MM.1S (cell line): ENCODE measurements at regions not wholly inside any gene's neighbourhood (a gene's known extent, or its start where the extent isn't known, plus 50 kb on each side); places are given as distances from the start of the nearest gene placed in this dataset.

ENCODE experiments used
- EZH2 ChIP-seq: fragments of 300-600 bp; sonication (generic); optimal IDR thresholded peaks from 2 replicates; pipeline ENCODE3; 2017; ENCODE audit warnings: low read depth, mild to moderate bottlenecking, antibody characterized with exemption, low read length, mixed read lengths
- TF ChIP-seq, protein P1 (sequence below): fragments of 300-600 bp; sonication (generic); IDR thresholded peaks from 2 replicates; pipeline ENCODE4 v1.5.1; 2016; ENCODE audit warnings: antibody characterized with exemption, low read length, mixed read lengths

DNA sequence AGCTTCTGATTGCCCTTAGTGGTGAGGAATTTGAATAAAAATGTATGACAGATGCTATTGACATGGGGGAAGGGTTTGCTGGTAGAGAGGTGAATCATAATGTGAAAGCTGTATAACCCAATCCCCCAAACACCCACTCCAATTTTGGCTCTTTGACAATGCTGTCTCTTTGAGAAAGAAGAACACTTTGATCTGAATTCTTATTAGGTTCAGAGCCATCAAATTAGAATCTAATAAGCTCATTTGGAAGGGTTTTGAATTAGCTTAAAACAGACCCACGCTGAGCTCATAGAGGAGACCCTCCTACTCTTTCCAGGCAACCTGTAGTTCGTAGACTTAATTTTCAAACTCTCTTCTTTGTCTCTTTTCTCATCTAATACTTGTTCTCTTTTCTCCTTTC, 416.6 kb upstream of the ARX start:
- TF ChIP-seq, protein P1, sequence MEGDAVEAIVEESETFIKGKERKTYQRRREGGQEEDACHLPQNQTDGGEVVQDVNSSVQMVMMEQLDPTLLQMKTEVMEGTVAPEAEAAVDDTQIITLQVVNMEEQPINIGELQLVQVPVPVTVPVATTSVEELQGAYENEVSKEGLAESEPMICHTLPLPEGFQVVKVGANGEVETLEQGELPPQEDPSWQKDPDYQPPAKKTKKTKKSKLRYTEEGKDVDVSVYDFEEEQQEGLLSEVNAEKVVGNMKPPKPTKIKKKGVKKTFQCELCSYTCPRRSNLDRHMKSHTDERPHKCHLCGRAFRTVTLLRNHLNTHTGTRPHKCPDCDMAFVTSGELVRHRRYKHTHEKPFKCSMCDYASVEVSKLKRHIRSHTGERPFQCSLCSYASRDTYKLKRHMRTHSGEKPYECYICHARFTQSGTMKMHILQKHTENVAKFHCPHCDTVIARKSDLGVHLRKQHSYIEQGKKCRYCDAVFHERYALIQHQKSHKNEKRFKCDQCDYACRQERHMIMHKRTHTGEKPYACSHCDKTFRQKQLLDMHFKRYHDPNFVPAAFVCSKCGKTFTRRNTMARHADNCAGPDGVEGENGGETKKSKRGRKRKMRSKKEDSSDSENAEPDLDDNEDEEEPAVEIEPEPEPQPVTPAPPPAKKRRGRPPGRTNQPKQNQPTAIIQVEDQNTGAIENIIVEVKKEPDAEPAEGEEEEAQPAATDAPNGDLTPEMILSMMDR = no peak
- no peak for TF ChIP-seq EZH2
